Stimulated activated CD8-positive, alpha-beta memory T cell treated with anti-CD3 and anti-CD28 coated beads, Interleukin-4, amount 100 ng/mL, for 24 hours (primary cell): ENCODE measurements at regions not wholly inside any gene's neighbourhood (a gene's known extent, or its start where the extent isn't known, plus 50 kb on each side); places are given as distances from the start of the nearest gene placed in this dataset.
"Not testable (repeated sequence)": the region's sequence is repeated elsewhere in the genome, so short reads cannot be mapped to it uniquely, and the experiment has no call there.

Experiments
- DNase-seq: peaks from one replicate; pipeline ENCODE4 v3.0.0-alpha.2; 2020; ENCODE audit warnings: low read depth

GRCh38 chr5:42894057-42894456, 82.4 kb upstream of the SELENOP start:
- no peak for DNase-seq

- peak; percentile 34 for DNase-seq
Observed at GRCh38 chr5:42889311-42889933, 77.7 kb upstream of the SELENOP start.

- no peak for DNase-seq
Observed at GRCh38 chr5:42888771-42889170, 77.1 kb upstream of the SELENOP start.

- DNase-seq: no peak
Observed at GRCh38 chr5:42887575-42887974, 75.9 kb upstream of the SELENOP start.

- DNase-seq: no peak
Observed at GRCh38 chr5:42887097-42887496, 75.4 kb upstream of the SELENOP start.

GRCh38 chr5:42886635-42887034, 74.9 kb upstream of the SELENOP start:
- no peak for DNase-seq

GRCh38 chr5:42884326-42884725, 72.6 kb upstream of the SELENOP start:
- no peak for DNase-seq

GRCh38 chr5:42881416-42882117, 69.9 kb upstream of the SELENOP start:
- no peak for DNase-seq

GRCh38 chr5:42880496-42881150, 68.9 kb upstream of the SELENOP start:
- DNase-seq: no peak

- no peak for DNase-seq
Observed at GRCh38 chr5:42879291-42879690, 67.6 kb upstream of the SELENOP start.

GRCh38 chr5:42878550-42878949, 66.9 kb upstream of the SELENOP start:
- no peak for DNase-seq

- DNase-seq: no peak
Observed at GRCh38 chr5:42878041-42878440, 66.3 kb upstream of the SELENOP start.

GRCh38 chr5:42877431-42877830, 65.7 kb upstream of the SELENOP start:
- no peak for DNase-seq

GRCh38 chr5:42876375-42876844, 64.7 kb upstream of the SELENOP start:
- DNase-seq: no peak

GRCh38 chr5:42875785-42876374, 64.2 kb upstream of the SELENOP start:
- DNase-seq: no peak

GRCh38 chr5:42875211-42875610, 63.5 kb upstream of the SELENOP start:
- DNase-seq: no peak

- DNase-seq: no peak
Observed at GRCh38 chr5:42874621-42875198, 63.0 kb upstream of the SELENOP start.

- DNase-seq: no peak
Observed at GRCh38 chr5:42872865-42873264, 61.2 kb upstream of the SELENOP start.

- DNase-seq: no peak
Observed at GRCh38 chr5:42870882-42871418, 59.3 kb upstream of the SELENOP start.

GRCh38 chr5:42868417-42868816, 56.7 kb upstream of the SELENOP start:
- not testable (repeated sequence) for DNase-seq

GRCh38 chr5:42864749-42865148, 53.1 kb upstream of the SELENOP start:
- not testable (repeated sequence) for DNase-seq
